OCI-LY3 (cell line): ENCODE measurements at regions not wholly inside any gene's neighbourhood (a gene's known extent, or its start where the extent isn't known, plus 50 kb on each side); places are given as distances from the start of the nearest gene placed in this dataset.

Experiments used
- CTCF ChIP-seq: fragments of 200-600, 300-600 bp; sonication (generic); IDR thresholded peaks from 2 replicates; pipeline ENCODE4 v1.5.1; 2014; ENCODE audit warnings: antibody characterized with exemption, low read length, low read depth
- EZH2phosphoT487 ChIP-seq: fragments of 200-600 bp; shearing (Covaris generic); IDR thresholded peaks from 2 replicates; pipeline ENCODE4 v1.6.1; 2018; ENCODE audit warnings: antibody characterized with exemption, mixed run types, low read depth

GRCh38 chr6:139698526-139699176 is 324.2 kb upstream of the CITED2 start:
- no peak for TF ChIP-seq CTCF
- no peak for TF ChIP-seq EZH2phosphoT487
